Body of pancreas (tissue), 4 donors: ENCODE measurements at regions not wholly inside any gene's neighbourhood (a gene's known extent, or its start where the extent isn't known, plus 50 kb on each side); places are given as distances from the start of the nearest gene placed in this dataset.

Source experiments
- POLR2A ChIP-seq, 3 donors: fragments of 450-650 bp; IDR thresholded peaks; one replicate each; pipeline ENCODE4 v1.6.1; 2016; ENCODE audit warnings: antibody characterized with exemption in 3 of 3, mild to moderate bottlenecking in 2 of 3
- TF ChIP-seq, protein P1 (sequence below), 7 experiments: fragments of 450-650 bp in 4 of 7; fragments of 200-600 bp in 3 of 7; sonication (generic) in 3 of 7; IDR thresholded peaks; one replicate each; pipeline ENCODE4 v1.5.1; 2016 to 2019; ENCODE audit warnings: antibody characterized with exemption in 7 of 7

GRCh38 chr3:177608443-177608842 is 411.2 kb upstream of the TBL1XR1 start:
- TF ChIP-seq, protein P1, sequence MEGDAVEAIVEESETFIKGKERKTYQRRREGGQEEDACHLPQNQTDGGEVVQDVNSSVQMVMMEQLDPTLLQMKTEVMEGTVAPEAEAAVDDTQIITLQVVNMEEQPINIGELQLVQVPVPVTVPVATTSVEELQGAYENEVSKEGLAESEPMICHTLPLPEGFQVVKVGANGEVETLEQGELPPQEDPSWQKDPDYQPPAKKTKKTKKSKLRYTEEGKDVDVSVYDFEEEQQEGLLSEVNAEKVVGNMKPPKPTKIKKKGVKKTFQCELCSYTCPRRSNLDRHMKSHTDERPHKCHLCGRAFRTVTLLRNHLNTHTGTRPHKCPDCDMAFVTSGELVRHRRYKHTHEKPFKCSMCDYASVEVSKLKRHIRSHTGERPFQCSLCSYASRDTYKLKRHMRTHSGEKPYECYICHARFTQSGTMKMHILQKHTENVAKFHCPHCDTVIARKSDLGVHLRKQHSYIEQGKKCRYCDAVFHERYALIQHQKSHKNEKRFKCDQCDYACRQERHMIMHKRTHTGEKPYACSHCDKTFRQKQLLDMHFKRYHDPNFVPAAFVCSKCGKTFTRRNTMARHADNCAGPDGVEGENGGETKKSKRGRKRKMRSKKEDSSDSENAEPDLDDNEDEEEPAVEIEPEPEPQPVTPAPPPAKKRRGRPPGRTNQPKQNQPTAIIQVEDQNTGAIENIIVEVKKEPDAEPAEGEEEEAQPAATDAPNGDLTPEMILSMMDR (IDR thresholded peaks at IDR 0.05): no peak
- no peak for TF ChIP-seq POLR2A (IDR thresholded peaks at IDR 0.05)
